ENCODE measurements at regions not wholly inside any gene's neighbourhood (a gene's known extent, or its start where the extent isn't known, plus 50 kb on each side); places are given as distances from the start of the nearest gene placed in this dataset. TPM values are rescaled to one million over a fixed set of nuclear protein-coding genes. Genes with fewer than 3 reads are reported as not detected.

GRCh38 chr4:87745064-87745807, 54.1 kb upstream of the IBSP start:
- POLR2A ChIA-PET: no interaction called here
- CTCF ChIA-PET: interaction anchor here (0.9 kb wide), 1 partner anchor 36 kb away, joined by 3 read pairs; no protein-coding TSS in a partner anchor
- no peaks in the 10 kb centered on the region for H3K36me3 ChIP-seq (ENCODE audit: control insufficient read depth, insufficient read depth, low read length)
- DNase-seq (ENCODE audit: low read depth): no peak
- no peaks in the 10 kb centered on the region for H3K27me3 ChIP-seq (ENCODE audit: control insufficient read depth, insufficient read depth, low read length)
- no peak for TF ChIP-seq CTCF (IDR thresholded peaks at IDR 0.05; ENCODE audit: insufficient read depth, low read depth, low read length)
- H3K4me3 ChIP-seq (ENCODE audit: low read depth, low read length): no peak overlapping the region

GRCh38 chr4:87746001-87746400, 53.4 kb upstream of the IBSP start:
- Histone ChIP-seq H3K36me3 (ENCODE audit: control insufficient read depth, insufficient read depth, low read length) (no peaks in the 10 kb centered on the region), H3K4me3 (ENCODE audit: low read depth, low read length) (no peak overlapping the region), H3K27me3 (ENCODE audit: control insufficient read depth, insufficient read depth, low read length) (no peaks in the 10 kb centered on the region)
- TF ChIP-seq CTCF (IDR thresholded peaks at IDR 0.05; ENCODE audit: insufficient read depth, low read depth, low read length): no peak
- POLR2A ChIA-PET: no interaction called here
- no peak for DNase-seq (ENCODE audit: low read depth)
- CTCF ChIA-PET: interaction anchor here (0.9 kb wide), 1 partner anchor 37 kb away, joined by 3 read pairs; no protein-coding TSS in a partner anchor

Small RNA genes lying in the stretch of these regions (small RNA-seq; reads per million reads assigned to genes)
- not detected for gene RF00019 (ENCODE audit: insufficient read length, low read depth, low replicate concordance)

Data from BJ (cell line).